GM18861 (cell line): ENCODE measurements at regions not wholly inside any gene's neighbourhood (a gene's known extent, or its start where the extent isn't known, plus 50 kb on each side); places are given as distances from the start of the nearest gene placed in this dataset.
"Not testable (repeated sequence)": the region's sequence is repeated elsewhere in the genome, so short reads cannot be mapped to it uniquely, and the experiment has no call there.

Source experiments
- ATAC-seq: cut with Tn5 transposase; IDR thresholded peaks from one replicate; pipeline ENCODE4 v1.9.1; 2021; ENCODE audit not compliant: unreplicated experiment

GRCh38 chr7:136266457-136266856, 289.3 kb upstream of the MTPN start:
- ATAC-seq, result no peak

GRCh38 chr7:136264304-136264703, 287.1 kb upstream of the MTPN start:
- not testable (repeated sequence) for ATAC-seq

- ATAC-seq, result not testable (repeated sequence)
Observed at GRCh38 chr7:136263112-136263860, 286.1 kb upstream of the MTPN start.

GRCh38 chr7:136260591-136260990, 283.4 kb upstream of the MTPN start:
- not testable (repeated sequence) for ATAC-seq

- no peak for ATAC-seq
Observed at GRCh38 chr7:136259074-136259473, 281.9 kb upstream of the MTPN start.

- no peak for ATAC-seq
Observed at GRCh38 chr7:136256491-136256890, 279.3 kb upstream of the MTPN start.

GRCh38 chr7:136254148-136254547, 277.0 kb upstream of the MTPN start:
- no peak for ATAC-seq

GRCh38 chr7:136251826-136252225, 274.7 kb upstream of the MTPN start:
- no peak for ATAC-seq

- ATAC-seq, result no peak
Observed at GRCh38 chr7:136247211-136247610, 270.1 kb upstream of the MTPN start.

- ATAC-seq, result no peak
Observed at GRCh38 chr7:136245327-136246004, 268.3 kb upstream of the MTPN start.

- no peak for ATAC-seq
Observed at GRCh38 chr7:136234040-136234439, 256.9 kb upstream of the MTPN start.

GRCh38 chr7:136230210-136230609, 253.1 kb upstream of the MTPN start:
- ATAC-seq, result no peak

GRCh38 chr7:136229790-136230189, 252.6 kb upstream of the MTPN start:
- ATAC-seq, result no peak

GRCh38 chr7:136228171-136228570, 251.0 kb upstream of the MTPN start:
- ATAC-seq, result no peak

- no peak for ATAC-seq
Observed at GRCh38 chr7:136214356-136214755, 237.2 kb upstream of the MTPN start.

- no peak for ATAC-seq
Observed at GRCh38 chr7:136213012-136213411, 235.9 kb upstream of the MTPN start.

- no peak for ATAC-seq
Observed at GRCh38 chr7:136210664-136211063, 233.5 kb upstream of the MTPN start.

GRCh38 chr7:136210079-136210478, 232.9 kb upstream of the MTPN start:
- no peak for ATAC-seq

- ATAC-seq, result no peak
Observed at GRCh38 chr7:136205956-136206355, 228.8 kb upstream of the MTPN start.

- no peak for ATAC-seq
Observed at GRCh38 chr7:136198168-136198567, 221.0 kb upstream of the MTPN start.

GRCh38 chr7:136194878-136195277, 217.7 kb upstream of the MTPN start:
- ATAC-seq, result no peak

- no peak for ATAC-seq
Observed at GRCh38 chr7:136193940-136194339, 216.8 kb upstream of the MTPN start.
